GM13977 (cell line): ENCODE measurements at regions not wholly inside any gene's neighbourhood (a gene's known extent, or its start where the extent isn't known, plus 50 kb on each side); places are given as distances from the start of the nearest gene placed in this dataset.

Experiments
- DNase-seq: peaks from one replicate; pipeline ENCODE4 v3.0.0; 2012; ENCODE audit warnings: low spot score
- in situ Hi-C: fragments of 300-500 bp; cut with MboI; formaldehyde crosslinking; loops from one replicate; pipeline ENCODE4 v1.12.0; 2022; ENCODE audit warnings: low sequenced_read_pairs, low pct_unique_long_range_greater_than_20kb, mixed read lengths, inconsistent platforms; ENCODE audit not compliant: unreplicated experiment
- TF ChIP-seq, protein P1 (sequence below): IDR thresholded peaks from 2 replicates; pipeline ENCODE4 v1.5.1; 2012; ENCODE audit warnings: mild to moderate bottlenecking, control low read depth; ENCODE audit not compliant: insufficient read depth; ENCODE audit errors: extremely low read depth, missing control alignments

GRCh38 chr6:137767465-137767864 lies 99.6 kb upstream of the TNFAIP3 start:
- no peak for DNase-seq
- TF ChIP-seq, protein P1, sequence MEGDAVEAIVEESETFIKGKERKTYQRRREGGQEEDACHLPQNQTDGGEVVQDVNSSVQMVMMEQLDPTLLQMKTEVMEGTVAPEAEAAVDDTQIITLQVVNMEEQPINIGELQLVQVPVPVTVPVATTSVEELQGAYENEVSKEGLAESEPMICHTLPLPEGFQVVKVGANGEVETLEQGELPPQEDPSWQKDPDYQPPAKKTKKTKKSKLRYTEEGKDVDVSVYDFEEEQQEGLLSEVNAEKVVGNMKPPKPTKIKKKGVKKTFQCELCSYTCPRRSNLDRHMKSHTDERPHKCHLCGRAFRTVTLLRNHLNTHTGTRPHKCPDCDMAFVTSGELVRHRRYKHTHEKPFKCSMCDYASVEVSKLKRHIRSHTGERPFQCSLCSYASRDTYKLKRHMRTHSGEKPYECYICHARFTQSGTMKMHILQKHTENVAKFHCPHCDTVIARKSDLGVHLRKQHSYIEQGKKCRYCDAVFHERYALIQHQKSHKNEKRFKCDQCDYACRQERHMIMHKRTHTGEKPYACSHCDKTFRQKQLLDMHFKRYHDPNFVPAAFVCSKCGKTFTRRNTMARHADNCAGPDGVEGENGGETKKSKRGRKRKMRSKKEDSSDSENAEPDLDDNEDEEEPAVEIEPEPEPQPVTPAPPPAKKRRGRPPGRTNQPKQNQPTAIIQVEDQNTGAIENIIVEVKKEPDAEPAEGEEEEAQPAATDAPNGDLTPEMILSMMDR = no peak
- in situ Hi-C loops = no loop called here

DNA sequence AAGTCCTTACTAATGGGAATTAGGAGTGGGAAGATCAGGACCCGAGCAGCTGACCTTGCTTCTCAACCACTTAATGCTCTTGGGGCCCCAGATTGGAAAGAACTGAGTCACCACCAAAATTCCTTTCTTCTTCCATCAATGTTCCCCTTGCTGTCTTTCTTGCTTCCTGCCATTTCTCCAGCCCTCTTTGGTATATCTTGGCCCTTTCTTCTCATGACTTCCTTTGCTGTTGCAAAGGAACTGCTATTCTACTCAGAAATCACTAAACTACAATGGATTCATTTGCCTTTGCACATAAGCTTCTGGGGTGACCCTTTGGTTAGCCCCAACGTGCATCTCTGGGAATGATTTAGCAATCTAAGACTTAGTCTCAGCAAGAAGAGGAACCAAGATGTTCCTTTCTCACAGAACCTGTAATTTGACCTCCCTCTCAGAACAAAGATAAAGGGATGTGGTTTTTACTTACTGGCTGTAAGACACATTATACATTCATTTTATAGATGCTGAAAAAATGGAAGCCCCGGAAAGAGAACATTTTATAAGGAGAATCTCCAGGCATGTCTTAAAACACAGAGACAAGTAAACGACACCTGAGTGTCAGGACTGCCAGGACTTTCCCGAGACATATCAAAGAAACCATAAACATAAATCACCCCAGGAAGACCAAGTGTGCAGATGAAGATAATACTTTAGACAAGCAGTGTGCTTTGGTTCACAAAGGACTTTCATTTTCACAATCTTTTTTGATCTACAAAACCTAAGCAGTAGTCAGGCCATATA lies 99.0 kb upstream of the TNFAIP3 start:
- in situ Hi-C loops = no loop called here
- peak; percentile 37 for DNase-seq

GRCh38 chr6:137768935-137769334 lies 98.1 kb upstream of the TNFAIP3 start:
- in situ Hi-C loops = no loop called here
- DNase-seq = no peak

More for the DNA sequence above, 99.0 kb upstream of the TNFAIP3 start:
- TF ChIP-seq, protein P1 = no peak

DNA sequence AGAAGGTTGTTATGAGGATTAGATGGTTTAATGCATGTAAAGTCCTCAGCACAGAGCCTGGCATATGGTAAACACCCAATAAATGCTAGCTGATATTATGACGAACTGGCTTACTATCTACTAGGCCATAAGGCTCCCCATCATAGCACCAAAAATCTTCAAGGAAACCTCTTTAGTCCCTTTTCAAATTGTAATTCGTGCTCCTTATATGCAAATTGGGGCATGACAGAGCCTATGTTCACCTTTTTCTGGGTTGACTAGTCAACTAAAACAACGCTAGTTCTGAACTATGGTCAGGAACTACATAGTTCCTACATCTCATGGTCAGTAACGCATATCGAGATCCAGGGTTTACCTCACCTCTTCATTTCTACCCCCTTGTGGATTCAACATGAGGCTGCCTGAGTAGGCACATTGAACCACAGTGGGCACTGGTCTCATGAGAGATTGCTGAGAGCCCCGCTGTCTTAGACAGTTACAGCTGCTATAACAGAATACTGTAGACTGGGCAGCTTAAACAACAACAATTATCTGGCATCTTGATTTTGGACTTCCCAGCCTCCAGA lies 97.2 kb upstream of the TNFAIP3 start:
- TF ChIP-seq, protein P1 = no peak

More at GRCh38 chr6:137768935-137769334, 98.1 kb upstream of the TNFAIP3 start:
- TF ChIP-seq, protein P1 = no peak

DNA sequence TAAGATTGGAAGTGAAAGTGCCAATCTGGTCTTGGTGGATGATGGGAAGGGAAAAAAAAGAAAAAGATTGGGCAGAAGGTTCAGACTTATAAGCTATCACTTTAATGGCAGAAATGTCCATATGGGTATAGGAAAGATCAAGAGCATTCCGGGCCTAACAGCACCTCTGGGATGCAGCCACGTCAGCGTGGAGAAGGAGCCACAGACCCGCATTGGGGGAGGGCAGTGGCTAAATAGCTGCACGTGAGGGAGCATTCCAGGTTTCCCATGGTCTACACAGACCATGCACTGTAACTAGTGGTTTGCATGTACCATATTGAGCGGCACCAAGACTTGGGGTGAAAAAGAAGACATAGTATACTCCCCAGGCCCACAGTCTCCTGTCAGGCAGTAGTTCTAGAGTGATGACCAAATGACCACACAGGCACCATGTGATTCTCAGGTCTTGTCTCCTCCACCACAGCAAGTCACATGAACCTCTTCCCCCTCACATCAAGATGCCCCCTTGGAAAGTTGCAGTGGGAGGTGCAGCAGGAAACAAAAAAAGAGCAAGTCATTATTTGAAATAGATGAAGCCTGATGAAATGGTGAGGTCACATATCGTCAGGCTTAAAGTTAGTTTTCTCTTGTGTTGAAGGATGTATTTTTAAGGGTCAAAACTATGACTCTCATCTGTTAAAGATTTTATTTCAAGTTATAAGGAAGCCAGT lies 94.4 kb upstream of the TNFAIP3 start:
- in situ Hi-C loops = no loop called here
- TF ChIP-seq, protein P1 = no peak
- DNase-seq = no peak

More for the DNA sequence above, 97.2 kb upstream of the TNFAIP3 start:
- in situ Hi-C loops = no loop called here
- DNase-seq = no peak

DNA sequence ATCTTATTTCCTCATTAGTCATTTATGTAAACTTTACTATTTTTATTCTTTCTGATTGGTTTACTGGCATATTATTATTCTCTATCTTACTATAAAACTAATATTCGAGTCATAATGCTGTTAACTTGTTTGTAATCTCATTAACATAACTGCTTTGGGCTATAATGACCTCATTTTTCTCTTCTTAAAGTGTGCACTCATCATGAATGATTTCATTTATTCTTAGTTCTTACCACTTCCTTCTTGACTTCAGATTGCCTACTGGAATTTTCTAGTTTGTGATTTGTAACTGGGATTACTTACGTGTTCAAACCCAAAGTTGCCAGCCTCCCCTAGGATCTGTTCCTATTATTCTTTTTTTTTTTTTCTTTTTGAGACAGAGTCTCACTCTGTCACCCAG lies 91.8 kb upstream of the TNFAIP3 start:
- in situ Hi-C loops = no loop called here
- TF ChIP-seq, protein P1 = no peak
- no peak for DNase-seq
